Lung (tissue), 11 donors: ENCODE measurements at regions not wholly inside any gene's neighbourhood (a gene's known extent, or its start where the extent isn't known, plus 50 kb on each side); places are given as distances from the start of the nearest gene placed in this dataset.
"Not testable (repeated sequence)": the region's sequence is repeated elsewhere in the genome, so short reads cannot be mapped to it uniquely, and the experiment has no call there.

Experiments
- ATAC-seq: fragments of 200-7000 bp; cut with Tn5 transposase; one replicate; pipeline ENCODE4 v1.9.1; 2020; ENCODE audit warnings: moderate number of reproducible peaks; ENCODE audit not compliant: insufficient read depth, low FRiP score
- DNase-seq, 3 donors: peaks; one replicate each; pipeline ENCODE4 v3.0.0-alpha.2; 2013 to 2017
- H3K27ac ChIP-seq, 2 donors: one replicate each; pipeline ENCODE4 v1.5.1; 2013; ENCODE audit warnings: mild to moderate bottlenecking in 2 of 2, moderate library complexity in 2 of 2, control low read depth in 1 of 2, inconsistent platforms in 1 of 2, low read depth in 1 of 2, low read length in 1 of 2
- H3K27me3 ChIP-seq, 3 donors: one replicate each; pipeline ENCODE4 v1.5.1; 2013; ENCODE audit warnings: low read length in 2 of 3; ENCODE audit not compliant: control insufficient read depth in 3 of 3, insufficient read depth in 3 of 3
- H3K36me3 ChIP-seq, 4 donors: one replicate each; pipeline ENCODE4 v1.5.1; 2013; ENCODE audit warnings: low read length in 4 of 4, mild to moderate bottlenecking in 1 of 4, moderate library complexity in 1 of 4; ENCODE audit not compliant: control insufficient read depth in 4 of 4, insufficient read depth in 4 of 4
- H3K4me1 ChIP-seq, 5 donors: one replicate each; pipeline ENCODE4 v1.5.1; 2013; ENCODE audit warnings: low read length in 5 of 5, mild to moderate bottlenecking in 2 of 5, moderate library complexity in 1 of 5; ENCODE audit not compliant: control insufficient read depth in 5 of 5, insufficient read depth in 5 of 5
- H3K4me3 ChIP-seq: one replicate; pipeline ENCODE4 v1.5.1; 2013; ENCODE audit warnings: mild to moderate bottlenecking, control low read depth, moderate library complexity
- H3K9ac ChIP-seq, 2 donors: one replicate each; pipeline ENCODE4 v1.5.1; 2013; ENCODE audit warnings: low read length in 2 of 2, control low read depth in 1 of 2; ENCODE audit not compliant: insufficient read depth in 1 of 2
- H3K9me3 ChIP-seq, 4 donors: one replicate each; pipeline ENCODE4 v1.5.1; 2013; ENCODE audit warnings: low read length in 3 of 4, mild to moderate bottlenecking in 1 of 4, moderate library complexity in 1 of 4; ENCODE audit not compliant: control insufficient read depth in 4 of 4, insufficient read depth in 3 of 4
- CTCF ChIP-seq: IDR thresholded peaks from 2 replicates; pipeline ENCODE4 v1.5.1; 2012; ENCODE audit warnings: mild to moderate bottlenecking; ENCODE audit errors: control extremely low read depth, extremely low read depth
- WGBS, 2 donors: extraction: QIAGEN DNeasy Blood & Tissue Kit; methylation state at CpG; one replicate each; pipeline ENCODE4 v1.1.7; 2013; 5-methylcytosine and 5-hydroxymethylcytosine counted together
- donor health status: control.
- donor health status: control.
- donor health status: Bipolar disorder and iron deficiency.
- donor health status: healthy.
- donor health status: DM: yes; HTN: yes; CAD: no.

- H3K9ac ChIP-seq = no peak overlapping the region
- H3K9me3 ChIP-seq = no peaks in the 10 kb centered on the region
- peaks cover 0 to 25% (median 0%) of the 10 kb centered on the region in 5 donors for H3K4me1 ChIP-seq
- DNase-seq (peak in 2 of 3 donors; percentile 61 to 64), ATAC-seq (no peak)
- no peak overlapping the region for H3K27ac ChIP-seq
- H3K27me3 ChIP-seq = no peaks in the 10 kb centered on the region
- WGBS, 2 donors = 76 to 81% methylated on average over 5 of the region's 5 CpGs
- TF ChIP-seq CTCF = no peak
- H3K4me3 ChIP-seq = no peak overlapping the region
- no peaks in the 10 kb centered on the region for H3K36me3 ChIP-seq
Measured at GRCh38 chr5:57362951-57363350, 119.7 kb downstream of the ACTBL2 start.

GRCh38 chr5:57360871-57361270 lies 121.7 kb downstream of the ACTBL2 start:
- Histone ChIP-seq H3K4me3 (no peak overlapping the region), H3K27me3 (no peaks in the 10 kb centered on the region), H3K9ac (no peak overlapping the region), H3K27ac (no peak overlapping the region), H3K9me3 (no peaks in the 10 kb centered on the region), H3K36me3 (no peaks in the 10 kb centered on the region), H3K4me1 (peaks cover 0 to 25% (median 0%) of the 10 kb centered on the region in 5 donors)
- no peak for TF ChIP-seq CTCF
- ATAC-seq = no peak
- 63 to 83% methylated on average over 1 of the region's 1 CpG for WGBS, 2 donors
- peak; percentile 36 to 73 (median 65) for DNase-seq

GRCh38 chr5:57358796-57359592 lies 123.6 kb downstream of the ACTBL2 start:
- no peaks in the 10 kb centered on the region for H3K27me3 ChIP-seq
- H3K27ac ChIP-seq = no peak overlapping the region
- H3K9ac ChIP-seq = no peak overlapping the region
- DNase-seq (peak; percentile 20 to 73 (median 52)), ATAC-seq (no peak)
- H3K4me3 ChIP-seq = no peak overlapping the region
- H3K36me3 ChIP-seq = no peaks in the 10 kb centered on the region
- 83 to 87% methylated on average over 5 of the region's 5 CpGs for WGBS, 2 donors
- H3K4me1 ChIP-seq = peaks cover 0 to 22% (median 0%) of the 10 kb centered on the region in 5 donors
- no peaks in the 10 kb centered on the region for H3K9me3 ChIP-seq
- TF ChIP-seq CTCF = no peak

- H3K9ac ChIP-seq, H3K27me3 ChIP-seq, H3K27ac ChIP-seq, H3K36me3 ChIP-seq, ATAC-seq, H3K9me3 ChIP-seq, H3K4me3 ChIP-seq, DNase-seq: not testable (repeated sequence)
- WGBS, 2 donors = 86 to 94% methylated on average over 10 to 13 of the region's 16 CpGs
- peaks cover 0 to 15% (median 0%) of the 10 kb centered on the region in 5 donors for H3K4me1 ChIP-seq
Measured at GRCh38 chr5:57356850-57357249, 125.8 kb downstream of the ACTBL2 start.
